ENCODE measurements at regions not wholly inside any gene's neighbourhood (a gene's known extent, or its start where the extent isn't known, plus 50 kb on each side); places are given as distances from the start of the nearest gene placed in this dataset.

GRCh38 chr4:57448901-57449300 lies 338.7 kb upstream of the IGFBP7 start:
- no peak for DNase-seq

GRCh38 chr4:57448452-57448851 lies 338.3 kb upstream of the IGFBP7 start:
- DNase-seq: no peak

- DNase-seq: peak in 1 of 3 experiments; percentile 40
Measured at GRCh38 chr4:57446266-57446665, 336.1 kb upstream of the IGFBP7 start.

GRCh38 chr4:57445686-57446085 lies 335.5 kb upstream of the IGFBP7 start:
- peak in 2 of 3 experiments; percentile 16 to 50 for DNase-seq

- DNase-seq: no peak
Measured at GRCh38 chr4:57444671-57445070, 334.5 kb upstream of the IGFBP7 start.

- DNase-seq: no peak
Measured at GRCh38 chr4:57443787-57444186, 333.6 kb upstream of the IGFBP7 start.

GRCh38 chr4:57443308-57443707 lies 333.1 kb upstream of the IGFBP7 start:
- no peak for DNase-seq

- DNase-seq: peak; percentile 25 to 79 (median 57)
Measured at GRCh38 chr4:57442831-57443291, 332.7 kb upstream of the IGFBP7 start.

- no peak for DNase-seq
Measured at GRCh38 chr4:57442241-57442640, 332.1 kb upstream of the IGFBP7 start.

GRCh38 chr4:57437649-57438048 lies 327.5 kb upstream of the IGFBP7 start:
- no peak for DNase-seq

- no peak for DNase-seq
Measured at GRCh38 chr4:57435300-57435699, 325.1 kb upstream of the IGFBP7 start.

- DNase-seq: peak in 1 of 3 experiments; percentile 6
Measured at GRCh38 chr4:57430726-57431125, 320.5 kb upstream of the IGFBP7 start.

- peak; percentile 58 to 82 (median 69) for DNase-seq
Measured at GRCh38 chr4:57426779-57427395, 316.7 kb upstream of the IGFBP7 start.

- no peak for DNase-seq
Measured at GRCh38 chr4:57425610-57426009, 315.4 kb upstream of the IGFBP7 start.

GRCh38 chr4:57424232-57424897 lies 314.2 kb upstream of the IGFBP7 start:
- no peak for DNase-seq

GRCh38 chr4:57418133-57418532 lies 307.9 kb upstream of the IGFBP7 start:
- DNase-seq: peak in 1 of 3 experiments; percentile 5

- DNase-seq: peak in 1 of 3 experiments; percentile 48
Measured at GRCh38 chr4:57412259-57413054, 302.3 kb upstream of the IGFBP7 start.

- DNase-seq: no peak
Measured at GRCh38 chr4:57410331-57411052, 300.3 kb upstream of the IGFBP7 start.

- DNase-seq: peak in 1 of 3 experiments; percentile 12
Measured at GRCh38 chr4:57405359-57405758, 295.2 kb upstream of the IGFBP7 start.

- no peak for DNase-seq
Measured at GRCh38 chr4:57404483-57404882, 294.3 kb upstream of the IGFBP7 start.

- DNase-seq: no peak
Measured at GRCh38 chr4:57403591-57403990, 293.4 kb upstream of the IGFBP7 start.

- no peak for DNase-seq
Measured at GRCh38 chr4:57401586-57401985, 291.4 kb upstream of the IGFBP7 start.

GRCh38 chr4:57378766-57379165 lies 268.6 kb upstream of the IGFBP7 start:
- no peak for DNase-seq

Measured in NCI-H1417 (cell line).